ENCODE measurements at regions not wholly inside any gene's neighbourhood (a gene's known extent, or its start where the extent isn't known, plus 50 kb on each side); places are given as distances from the start of the nearest gene placed in this dataset.

DNA sequence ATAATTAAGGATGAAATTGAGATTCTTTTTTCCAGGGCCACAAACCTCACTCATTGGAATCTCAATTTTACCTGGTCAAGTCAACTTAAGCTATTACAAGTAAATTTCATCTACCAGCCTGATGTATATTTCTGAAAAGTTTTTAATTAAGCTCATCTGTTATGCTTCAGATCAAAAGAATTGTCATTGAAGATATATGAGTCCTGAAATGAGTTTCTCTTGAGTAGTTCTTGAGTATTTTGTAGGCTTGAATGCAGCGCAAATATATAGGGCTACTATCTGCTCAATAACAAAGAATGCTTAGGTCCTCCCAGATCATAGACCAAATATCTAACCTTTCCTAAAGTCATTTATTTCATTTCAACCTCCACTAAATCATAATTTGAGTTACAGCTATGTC lies 482.2 kb upstream of the ST8SIA4 start:
- POLR2A ChIA-PET (ENCODE audit: partially characterized antibody) = no interaction called here
- no peaks in the 10 kb centered on the region for H3K79me1 ChIP-seq (ENCODE audit: low read depth, low read length)
- H3K79me2 ChIP-seq (ENCODE audit: control insufficient read depth in 1 of 2, insufficient read depth in 2 of 2, low read length in 2 of 2) = no peaks in the 10 kb centered on the region
- H3K27me3 ChIP-seq (replicated peaks in 1 of 4; ENCODE audit: control insufficient read depth in 3 of 4, extremely low read depth in 1 of 4, insufficient read depth in 3 of 4, low read length in 3 of 4) = no peaks in the 10 kb centered on the region
- FAIRE-seq (no peak), DNase-seq (ENCODE audit: low read depth in 1 of 2, low spot score in 2 of 2) (no peak)
- no peak overlapping the region for H2AFZ ChIP-seq (ENCODE audit: low read length)
- H3K23ac ChIP-seq (ENCODE audit: insufficient read length) = no peak overlapping the region
- no peak overlapping the region for H4K8ac ChIP-seq (ENCODE audit: extremely low read depth, insufficient read depth, low read length)
- no peak overlapping the region for H4K91ac ChIP-seq (replicated peaks; ENCODE audit: insufficient read length, low read length)
- H3K4ac ChIP-seq (replicated peaks; ENCODE audit: insufficient read length, low read depth, low read length) = no peak overlapping the region
- H4K20me1 ChIP-seq (replicated peaks in 1 of 2; ENCODE audit: control insufficient read depth in 1 of 2, insufficient read depth in 2 of 2, low read length in 2 of 2) = no peaks in the 10 kb centered on the region
- no peak overlapping the region for H4K5ac ChIP-seq (ENCODE audit: insufficient read length, low read depth, low read length)
- H2AK5ac ChIP-seq (ENCODE audit: low read depth, low read length) = no peak overlapping the region
- H3K36me3 ChIP-seq (ENCODE audit: control insufficient read depth in 2 of 4, insufficient read depth in 4 of 4, low read length in 3 of 4) = no peaks in the 10 kb centered on the region
- CTCF ChIA-PET (ENCODE audit: partially characterized antibody) = no interaction called here
- H3K9me3 ChIP-seq (ENCODE audit: insufficient read depth in 2 of 2, low read depth in 1 of 2, low read length in 1 of 2) = no peaks in the 10 kb centered on the region
- H3K4me1 ChIP-seq (replicated peaks in 1 of 4; ENCODE audit: control insufficient read depth in 3 of 4, insufficient read depth in 4 of 4, low read length in 3 of 4) = no peaks in the 10 kb centered on the region
- no peak overlapping the region for H3K18ac ChIP-seq (ENCODE audit: extremely low read depth, low read length)
- WGBS, 2 experiments (ENCODE audit: extremely low coverage in 1 of 2, insufficient coverage in 1 of 2, insufficient read length in 1 of 2, insufficient replicate concordance in 2 of 2, low coverage in 1 of 2, low lambda C conversion rate in 2 of 2, missing lambda C conversion rate in 1 of 2) = 100% methylated on average over 1 of the region's 1 CpG; no CpG with 5 or more reads in 1 of the 2 experiments
- no peak overlapping the region for H3K14ac ChIP-seq (ENCODE audit: insufficient read length)
- TF ChIP-seq TCF12 (IDR thresholded peaks at IDR 0.05; ENCODE audit: low read depth, low read length) = no peak
- no peak overlapping the region for H2BK20ac ChIP-seq (ENCODE audit: low read length)
- H2BK15ac ChIP-seq (ENCODE audit: low read length) = no peak overlapping the region
- no peak overlapping the region for H3K27ac ChIP-seq (ENCODE audit: low read depth, low read length)
- H2BK5ac ChIP-seq (ENCODE audit: low read depth, low read length) = no peak overlapping the region
- H3K23me2 ChIP-seq (ENCODE audit: low read depth, low read length) = no peaks in the 10 kb centered on the region
- H3K9ac ChIP-seq (replicated peaks in 1 of 4; ENCODE audit: extremely low read depth in 1 of 4, low read depth in 3 of 4, low read length in 3 of 4) = no peak overlapping the region
- H2BK12ac ChIP-seq (ENCODE audit: low read depth, low read length) = no peak overlapping the region
- H3K4me2 ChIP-seq (ENCODE audit: insufficient read depth in 1 of 2, low read depth in 2 of 2, low read length in 2 of 2) = no peak overlapping the region
- no peak overlapping the region for H3K4me3 ChIP-seq (ENCODE audit: extremely low read depth in 1 of 4, insufficient read depth in 2 of 4, low read depth in 3 of 4, low read length in 4 of 4)
- H2BK120ac ChIP-seq (replicated peaks; ENCODE audit: low read depth, low read length) = no peak overlapping the region
- no peak overlapping the region for H3K56ac ChIP-seq (replicated peaks; ENCODE audit: insufficient read length, low read depth, low read length)

Data from H1 (cell line).